ENCODE measurements at regions not wholly inside any gene's neighbourhood (a gene's known extent, or its start where the extent isn't known, plus 50 kb on each side); places are given as distances from the start of the nearest gene placed in this dataset.
A peak's percentile ranks its signal among the peaks of the same experiment; 100 is the strongest.
"Not testable (repeated sequence)": the region's sequence is repeated elsewhere in the genome, so short reads cannot be mapped to it uniquely, and the experiment has no call there.

DNA sequence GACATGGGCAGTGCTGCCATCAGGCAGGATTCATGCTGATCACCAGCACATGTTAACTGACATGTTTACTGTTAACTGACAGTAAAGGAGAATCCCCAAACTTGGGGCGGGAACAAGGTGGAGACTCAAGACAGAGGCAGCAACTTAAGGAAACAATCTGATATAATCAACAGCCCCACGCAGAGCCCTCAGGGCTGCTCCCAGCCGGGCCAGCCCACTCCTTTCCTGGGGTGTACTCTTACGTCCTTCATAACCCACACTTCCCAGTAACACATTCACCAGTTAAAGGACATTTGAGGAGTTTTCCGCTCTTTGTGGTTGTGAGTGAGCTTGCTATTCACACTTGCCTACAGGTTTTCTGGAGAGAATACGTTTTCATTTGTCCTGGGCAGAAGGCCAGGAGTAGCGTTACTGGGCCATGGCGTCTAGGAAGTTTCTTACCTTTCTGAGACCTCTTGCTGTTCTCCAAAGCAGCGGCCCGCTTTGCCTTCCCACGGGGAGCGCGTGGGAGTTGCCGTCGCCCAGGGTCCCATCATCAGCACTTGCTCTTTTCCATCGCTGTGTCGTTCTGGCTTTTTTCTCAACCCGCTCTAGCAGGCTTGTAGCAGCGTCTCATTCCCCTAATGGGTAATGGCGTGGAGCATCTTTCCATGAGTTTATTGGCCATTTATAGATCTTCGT, 56.4 kb downstream of the FOXF2 start:
- Histone ChIP-seq H3K36me3 (ENCODE audit: control insufficient read depth, insufficient read depth, low read length) (no peaks in the 10 kb centered on the region), H3K27ac (ENCODE audit: low read depth, low read length) (no peak overlapping the region), H3K9ac (ENCODE audit: low read depth, low read length) (no peak overlapping the region), H3K4me3 (ENCODE audit: low read depth, low read length) (no peak overlapping the region), H3K9me3 (ENCODE audit: control insufficient read depth, insufficient read depth, low read length) (no peaks in the 10 kb centered on the region), H3K4me1 (ENCODE audit: control insufficient read depth, insufficient read depth, low read length) (peaks cover 5% of the 10 kb centered on the region; the same call in 1 of the 2 replicates), H3K27me3 (ENCODE audit: control insufficient read depth, insufficient read depth, low read length) (no peaks in the 10 kb centered on the region)

- Histone ChIP-seq H3K4me3 (ENCODE audit: low read depth, low read length) (no peak overlapping the region), H3K36me3 (ENCODE audit: control insufficient read depth, insufficient read depth, low read length) (no peaks in the 10 kb centered on the region), H3K9ac (ENCODE audit: low read depth, low read length) (no peak overlapping the region), H3K27me3 (ENCODE audit: control insufficient read depth, insufficient read depth, low read length) (no peaks in the 10 kb centered on the region), H3K9me3 (ENCODE audit: control insufficient read depth, insufficient read depth, low read length) (peaks cover 11% of the 10 kb centered on the region; the same call in 1 of the 2 replicates), H3K4me1 (ENCODE audit: control insufficient read depth, insufficient read depth, low read length) (peaks cover 5% of the 10 kb centered on the region; the same call in 1 of the 2 replicates), H3K27ac (ENCODE audit: low read depth, low read length) (no peak overlapping the region)
These were observed 60.5 kb downstream of the FOXF2 start for GRCh38 chr6:1449896-1450295.

DNA sequence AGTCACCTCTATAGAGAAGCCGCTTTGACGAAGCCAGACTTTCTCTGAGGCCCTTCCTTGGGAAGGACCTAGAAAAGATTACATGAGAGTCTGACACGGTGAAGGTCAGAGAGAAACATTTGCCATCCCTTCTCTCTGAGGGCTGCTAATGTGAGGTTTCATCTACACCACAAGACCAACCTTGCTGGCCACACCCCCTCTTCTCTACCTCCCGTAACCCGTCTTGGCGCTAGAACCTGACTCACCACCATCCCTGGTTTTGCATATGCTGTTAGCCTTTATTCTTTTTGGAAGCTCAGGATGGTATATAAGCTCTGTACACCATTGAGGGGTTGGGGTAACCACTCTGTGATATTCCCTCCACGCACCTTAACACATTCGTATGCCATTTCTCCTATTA, 63.6 kb downstream of the FOXF2 start:
- Histone ChIP-seq H3K27me3 (ENCODE audit: control insufficient read depth, insufficient read depth, low read length) (no peaks in the 10 kb centered on the region), H3K36me3 (ENCODE audit: control insufficient read depth, insufficient read depth, low read length) (no peaks in the 10 kb centered on the region), H3K4me3 (ENCODE audit: low read depth, low read length) (no peak overlapping the region), H3K27ac (ENCODE audit: low read depth, low read length) (no peak overlapping the region), H3K9me3 (ENCODE audit: control insufficient read depth, insufficient read depth, low read length) (peaks cover 11% of the 10 kb centered on the region; the same call in 1 of the 2 replicates), H3K4me1 (ENCODE audit: control insufficient read depth, insufficient read depth, low read length) (peaks cover 5% of the 10 kb centered on the region; the same call in 1 of the 2 replicates), H3K9ac (ENCODE audit: low read depth, low read length) (no peak overlapping the region)

DNA sequence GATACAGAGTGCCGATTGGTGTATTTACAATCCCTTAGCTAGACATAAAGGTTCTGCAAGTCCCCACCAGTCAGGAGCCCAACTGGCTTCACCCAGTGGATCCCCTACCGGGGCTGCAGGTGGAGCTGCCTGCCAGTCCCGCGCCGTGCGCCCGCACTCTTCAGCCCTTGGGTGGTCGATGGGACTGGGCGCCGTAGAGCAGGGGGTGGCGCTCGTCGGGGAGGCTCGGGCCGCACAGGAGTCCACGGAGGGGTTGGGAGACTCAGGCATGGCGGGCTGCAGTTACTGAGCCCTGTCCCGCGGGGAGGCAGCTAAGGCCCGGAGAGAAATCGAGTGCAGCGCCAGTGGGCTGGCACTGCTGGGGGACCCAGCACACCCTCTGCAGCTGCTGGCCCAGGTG, 67.4 kb downstream of the FOXF2 start:
- not testable (repeated sequence) for H3K9ac ChIP-seq (ENCODE audit: low read depth, low read length); H3K27me3 ChIP-seq (ENCODE audit: control insufficient read depth, insufficient read depth, low read length); H3K36me3 ChIP-seq (ENCODE audit: control insufficient read depth, insufficient read depth, low read length); H3K9me3 ChIP-seq (ENCODE audit: control insufficient read depth, insufficient read depth, low read length); H3K27ac ChIP-seq (ENCODE audit: low read depth, low read length); H3K4me3 ChIP-seq (ENCODE audit: low read depth, low read length); H3K4me1 ChIP-seq (ENCODE audit: control insufficient read depth, insufficient read depth, low read length)

GRCh38 chr6:1461207-1461606, 71.8 kb downstream of the FOXF2 start:
- no peaks in the 10 kb centered on the region for H3K9me3 ChIP-seq (ENCODE audit: control insufficient read depth, insufficient read depth, low read length)
- H3K27me3 ChIP-seq (ENCODE audit: control insufficient read depth, insufficient read depth, low read length) = no peaks in the 10 kb centered on the region
- peaks cover 15% of the 10 kb centered on the region for H3K4me1 ChIP-seq (ENCODE audit: control insufficient read depth, insufficient read depth, low read length)
- no peak overlapping the region for H3K9ac ChIP-seq (ENCODE audit: low read depth, low read length)
- no peak overlapping the region for H3K4me3 ChIP-seq (ENCODE audit: low read depth, low read length)
- no peak overlapping the region for H3K27ac ChIP-seq (ENCODE audit: low read depth, low read length)
- no peaks in the 10 kb centered on the region for H3K36me3 ChIP-seq (ENCODE audit: control insufficient read depth, insufficient read depth, low read length)

DNA sequence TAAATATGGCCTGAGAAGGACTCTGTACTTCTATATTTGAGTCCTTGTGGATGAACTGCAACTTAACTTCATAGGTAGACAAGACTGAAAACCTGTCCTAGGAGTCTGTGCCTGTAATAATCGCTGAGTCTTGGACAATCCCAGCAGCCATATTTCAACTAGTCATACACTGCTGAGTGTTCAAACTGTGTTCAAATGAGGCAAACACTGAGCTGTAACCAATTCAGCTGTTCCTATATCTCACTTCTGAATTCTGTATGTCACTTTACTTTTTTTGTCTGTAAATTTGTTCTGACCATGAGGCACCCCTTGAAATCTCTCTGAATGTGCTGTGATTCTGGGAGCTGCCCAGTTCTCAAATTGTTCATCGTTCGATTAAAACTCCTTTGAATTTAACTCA, 72.4 kb downstream of the FOXF2 start:
- no peaks in the 10 kb centered on the region for H3K9me3 ChIP-seq (ENCODE audit: control insufficient read depth, insufficient read depth, low read length)

GRCh38 chr6:1463275-1463674, 73.9 kb downstream of the FOXF2 start:
- no peak overlapping the region for H3K9ac ChIP-seq (ENCODE audit: low read depth, low read length)
- H3K4me3 ChIP-seq (ENCODE audit: low read depth, low read length) = no peak overlapping the region
- H3K27ac ChIP-seq (ENCODE audit: low read depth, low read length) = no peak overlapping the region
- H3K4me1 ChIP-seq (ENCODE audit: control insufficient read depth, insufficient read depth, low read length) = peaks cover 23% of the 10 kb centered on the region
- H3K9me3 ChIP-seq (ENCODE audit: control insufficient read depth, insufficient read depth, low read length) = no peaks in the 10 kb centered on the region
- H3K36me3 ChIP-seq (ENCODE audit: control insufficient read depth, insufficient read depth, low read length) = no peaks in the 10 kb centered on the region
- H3K27me3 ChIP-seq (ENCODE audit: control insufficient read depth, insufficient read depth, low read length) = no peaks in the 10 kb centered on the region

More for the DNA sequence above, 72.4 kb downstream of the FOXF2 start:
- H3K27ac ChIP-seq (ENCODE audit: low read depth, low read length) = no peak overlapping the region
- H3K4me1 ChIP-seq (ENCODE audit: control insufficient read depth, insufficient read depth, low read length) = peaks cover 15% of the 10 kb centered on the region
- H3K36me3 ChIP-seq (ENCODE audit: control insufficient read depth, insufficient read depth, low read length) = no peaks in the 10 kb centered on the region
- H3K27me3 ChIP-seq (ENCODE audit: control insufficient read depth, insufficient read depth, low read length) = no peaks in the 10 kb centered on the region
- no peak overlapping the region for H3K9ac ChIP-seq (ENCODE audit: low read depth, low read length)
- H3K4me3 ChIP-seq (ENCODE audit: low read depth, low read length) = no peak overlapping the region

DNA sequence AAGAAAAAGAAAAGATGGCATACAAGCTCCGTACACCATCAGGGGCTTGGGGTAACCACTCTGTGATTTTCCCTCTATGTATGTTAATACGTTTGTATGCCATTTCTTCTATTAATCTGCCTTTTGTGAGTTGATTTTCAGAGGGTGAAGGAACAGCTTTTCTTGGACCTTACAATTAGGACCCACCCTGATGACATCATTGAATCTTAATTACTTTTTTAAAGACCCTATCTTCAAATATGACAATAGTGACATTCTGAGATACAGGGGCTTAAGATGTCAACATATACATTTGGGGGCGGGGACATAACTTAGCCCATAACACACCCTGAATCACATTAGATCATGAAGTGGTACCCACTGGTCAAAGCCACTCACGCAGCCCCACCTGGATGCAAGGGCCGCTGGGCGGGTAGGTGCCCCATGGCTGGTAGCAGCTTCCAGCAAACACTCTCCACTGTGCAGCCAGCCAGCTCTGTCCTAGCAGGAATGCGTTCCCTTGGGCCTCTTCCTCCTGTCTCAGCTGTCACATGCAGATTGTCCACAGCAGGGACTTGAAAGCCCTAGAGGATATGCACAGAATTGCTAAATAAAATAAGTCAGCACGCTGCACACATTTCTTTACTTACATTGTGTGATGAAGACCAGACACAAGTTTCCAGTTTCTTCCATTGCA, 74.5 kb downstream of the FOXF2 start:
- H3K27ac ChIP-seq (ENCODE audit: low read depth, low read length) = no peak overlapping the region
- H3K36me3 ChIP-seq (ENCODE audit: control insufficient read depth, insufficient read depth, low read length) = no peaks in the 10 kb centered on the region
- H3K9me3 ChIP-seq (ENCODE audit: control insufficient read depth, insufficient read depth, low read length) = no peaks in the 10 kb centered on the region
- H3K4me3 ChIP-seq (ENCODE audit: low read depth, low read length) = no peak overlapping the region
- H3K27me3 ChIP-seq (ENCODE audit: control insufficient read depth, insufficient read depth, low read length) = no peaks in the 10 kb centered on the region
- H3K4me1 ChIP-seq (ENCODE audit: control insufficient read depth, insufficient read depth, low read length) = peaks cover 24% of the 10 kb centered on the region
- H3K9ac ChIP-seq (ENCODE audit: low read depth, low read length) = no peak overlapping the region

GRCh38 chr6:1464781-1465370, 75.5 kb downstream of the FOXF2 start:
- H3K4me1 ChIP-seq (ENCODE audit: control insufficient read depth, insufficient read depth, low read length) = peaks cover 24% of the 10 kb centered on the region
- H3K36me3 ChIP-seq (ENCODE audit: control insufficient read depth, insufficient read depth, low read length) = no peaks in the 10 kb centered on the region
- no peak overlapping the region for H3K4me3 ChIP-seq (ENCODE audit: low read depth, low read length)

GRCh38 chr6:1468126-1468525, 78.8 kb downstream of the FOXF2 start:
- H3K27me3 ChIP-seq (ENCODE audit: control insufficient read depth, insufficient read depth, low read length) = no peaks in the 10 kb centered on the region
- no peaks in the 10 kb centered on the region for H3K9me3 ChIP-seq (ENCODE audit: control insufficient read depth, insufficient read depth, low read length)
- no peak overlapping the region for H3K4me3 ChIP-seq (ENCODE audit: low read depth, low read length)
- no peak overlapping the region for H3K9ac ChIP-seq (ENCODE audit: low read depth, low read length)
- peaks cover 20% of the 10 kb centered on the region for H3K4me1 ChIP-seq (ENCODE audit: control insufficient read depth, insufficient read depth, low read length)
- H3K27ac ChIP-seq (ENCODE audit: low read depth, low read length) = peak overlapping the region; percentile 57
- no peaks in the 10 kb centered on the region for H3K36me3 ChIP-seq (ENCODE audit: control insufficient read depth, insufficient read depth, low read length)

More at GRCh38 chr6:1464781-1465370, 75.5 kb downstream of the FOXF2 start:
- H3K9me3 ChIP-seq (ENCODE audit: control insufficient read depth, insufficient read depth, low read length) = no peaks in the 10 kb centered on the region
- no peak overlapping the region for H3K9ac ChIP-seq (ENCODE audit: low read depth, low read length)
- H3K27me3 ChIP-seq (ENCODE audit: control insufficient read depth, insufficient read depth, low read length) = no peaks in the 10 kb centered on the region
- H3K27ac ChIP-seq (ENCODE audit: low read depth, low read length) = no peak overlapping the region

DNA sequence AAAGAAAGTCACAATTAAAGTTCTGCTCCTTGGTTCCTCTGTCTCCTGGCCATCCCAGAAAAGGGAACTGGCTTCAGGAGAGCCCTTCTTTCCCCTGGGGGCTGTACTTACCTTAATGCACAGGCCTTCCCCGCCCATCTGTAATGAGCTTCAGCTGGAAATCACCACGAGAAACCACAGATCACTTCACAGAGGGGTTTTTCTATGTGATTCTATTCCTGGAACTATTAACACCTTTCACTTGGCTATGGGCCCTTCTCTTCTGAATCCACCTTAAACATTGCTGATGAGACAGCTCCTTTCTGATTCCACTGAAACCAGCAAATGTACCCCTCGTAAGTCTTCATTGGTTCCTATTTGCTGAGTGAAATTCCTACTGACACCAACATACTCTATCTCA, 80.7 kb downstream of the FOXF2 start:
- Histone ChIP-seq H3K4me3 (ENCODE audit: low read depth, low read length) (no peak overlapping the region), H3K9me3 (ENCODE audit: control insufficient read depth, insufficient read depth, low read length) (no peaks in the 10 kb centered on the region), H3K9ac (ENCODE audit: low read depth, low read length) (no peak overlapping the region), H3K27ac (ENCODE audit: low read depth, low read length) (no peak overlapping the region), H3K36me3 (ENCODE audit: control insufficient read depth, insufficient read depth, low read length) (no peaks in the 10 kb centered on the region), H3K27me3 (ENCODE audit: control insufficient read depth, insufficient read depth, low read length) (no peaks in the 10 kb centered on the region), H3K4me1 (ENCODE audit: control insufficient read depth, insufficient read depth, low read length) (peaks cover 9% of the 10 kb centered on the region)
